Gastrocnemius medialis (tissue), 4 donors: ENCODE measurements at regions not wholly inside any gene's neighbourhood (a gene's known extent, or its start where the extent isn't known, plus 50 kb on each side); places are given as distances from the start of the nearest gene placed in this dataset.

Experiments
- POLR2A ChIP-seq, 2 donors: fragments of 450-650 bp; IDR thresholded peaks; one replicate each; pipeline ENCODE4 v1.6.1; 2017; ENCODE audit warnings: antibody characterized with exemption in 2 of 2, mild to moderate bottlenecking in 2 of 2, moderate library complexity in 2 of 2
- TF ChIP-seq, protein P1 (sequence below), 5 experiments: fragments of 450-650 bp in 3 of 5; fragments of 200-600 bp in 2 of 5; sonication (generic) in 2 of 5; IDR thresholded peaks in 4 of 5; conservative IDR thresholded peaks in 1 of 5; 1 replicate in 4 of 5; 2 replicates in 1 of 5; pipeline ENCODE4 v1.5.1; 2016 to 2019; ENCODE audit warnings: antibody characterized with exemption in 5 of 5, mild to moderate bottlenecking in 3 of 5, moderate library complexity in 3 of 5

DNA sequence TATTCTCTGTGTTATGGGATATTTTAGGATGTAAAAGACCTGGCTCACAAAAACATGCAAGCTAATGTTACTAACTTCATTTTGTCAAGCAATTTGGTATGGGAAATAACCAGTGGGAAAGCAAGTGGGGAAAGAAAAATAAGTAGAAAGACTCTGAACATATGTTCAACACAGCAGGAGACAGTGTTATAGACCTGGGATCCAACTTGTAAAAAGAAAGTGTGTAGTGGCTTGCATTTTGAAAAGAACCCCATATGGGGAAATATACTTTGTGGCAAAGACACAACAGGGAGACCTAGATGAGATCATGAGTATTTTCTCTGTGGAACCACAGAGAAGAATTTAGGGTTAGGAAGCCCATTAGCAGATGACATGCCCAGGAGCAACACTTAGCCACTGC is 212.7 kb upstream of the NRIP1 start:
- TF ChIP-seq POLR2A (IDR thresholded peaks at IDR 0.05): no peak
- TF ChIP-seq, protein P1, sequence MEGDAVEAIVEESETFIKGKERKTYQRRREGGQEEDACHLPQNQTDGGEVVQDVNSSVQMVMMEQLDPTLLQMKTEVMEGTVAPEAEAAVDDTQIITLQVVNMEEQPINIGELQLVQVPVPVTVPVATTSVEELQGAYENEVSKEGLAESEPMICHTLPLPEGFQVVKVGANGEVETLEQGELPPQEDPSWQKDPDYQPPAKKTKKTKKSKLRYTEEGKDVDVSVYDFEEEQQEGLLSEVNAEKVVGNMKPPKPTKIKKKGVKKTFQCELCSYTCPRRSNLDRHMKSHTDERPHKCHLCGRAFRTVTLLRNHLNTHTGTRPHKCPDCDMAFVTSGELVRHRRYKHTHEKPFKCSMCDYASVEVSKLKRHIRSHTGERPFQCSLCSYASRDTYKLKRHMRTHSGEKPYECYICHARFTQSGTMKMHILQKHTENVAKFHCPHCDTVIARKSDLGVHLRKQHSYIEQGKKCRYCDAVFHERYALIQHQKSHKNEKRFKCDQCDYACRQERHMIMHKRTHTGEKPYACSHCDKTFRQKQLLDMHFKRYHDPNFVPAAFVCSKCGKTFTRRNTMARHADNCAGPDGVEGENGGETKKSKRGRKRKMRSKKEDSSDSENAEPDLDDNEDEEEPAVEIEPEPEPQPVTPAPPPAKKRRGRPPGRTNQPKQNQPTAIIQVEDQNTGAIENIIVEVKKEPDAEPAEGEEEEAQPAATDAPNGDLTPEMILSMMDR (IDR thresholded peaks at IDR 0.05 in 4 of 5, conservative IDR thresholded peaks at IDR 0.05 in 1 of 5): no peak
